ENCODE measurements at regions not wholly inside any gene's neighbourhood (a gene's known extent, or its start where the extent isn't known, plus 50 kb on each side); places are given as distances from the start of the nearest gene placed in this dataset.
A peak's percentile ranks its signal among the peaks of the same experiment; 100 is the strongest.

DNA sequence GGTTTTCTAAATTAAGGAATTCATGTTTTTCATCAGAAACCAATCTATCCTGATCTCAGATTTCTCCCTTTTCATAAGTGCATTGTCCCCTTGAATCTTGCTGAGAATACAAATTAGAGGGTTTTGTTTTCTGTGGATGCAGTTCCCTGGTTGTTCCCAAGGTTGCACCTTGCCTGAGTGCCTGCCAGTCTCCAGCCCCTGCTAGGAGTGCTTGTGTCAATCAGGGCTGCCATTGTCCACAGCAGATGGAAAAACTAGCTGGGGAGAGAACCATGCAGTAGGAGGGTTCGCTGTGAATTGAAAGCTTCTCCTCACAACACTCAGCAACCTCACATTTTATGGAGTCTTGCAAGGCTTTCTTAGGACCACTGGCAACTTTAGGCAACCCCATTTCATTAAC is 210.8 kb upstream of the CTNNB1 start:
- DNase-seq (ENCODE audit: low read depth): no peak

DNA sequence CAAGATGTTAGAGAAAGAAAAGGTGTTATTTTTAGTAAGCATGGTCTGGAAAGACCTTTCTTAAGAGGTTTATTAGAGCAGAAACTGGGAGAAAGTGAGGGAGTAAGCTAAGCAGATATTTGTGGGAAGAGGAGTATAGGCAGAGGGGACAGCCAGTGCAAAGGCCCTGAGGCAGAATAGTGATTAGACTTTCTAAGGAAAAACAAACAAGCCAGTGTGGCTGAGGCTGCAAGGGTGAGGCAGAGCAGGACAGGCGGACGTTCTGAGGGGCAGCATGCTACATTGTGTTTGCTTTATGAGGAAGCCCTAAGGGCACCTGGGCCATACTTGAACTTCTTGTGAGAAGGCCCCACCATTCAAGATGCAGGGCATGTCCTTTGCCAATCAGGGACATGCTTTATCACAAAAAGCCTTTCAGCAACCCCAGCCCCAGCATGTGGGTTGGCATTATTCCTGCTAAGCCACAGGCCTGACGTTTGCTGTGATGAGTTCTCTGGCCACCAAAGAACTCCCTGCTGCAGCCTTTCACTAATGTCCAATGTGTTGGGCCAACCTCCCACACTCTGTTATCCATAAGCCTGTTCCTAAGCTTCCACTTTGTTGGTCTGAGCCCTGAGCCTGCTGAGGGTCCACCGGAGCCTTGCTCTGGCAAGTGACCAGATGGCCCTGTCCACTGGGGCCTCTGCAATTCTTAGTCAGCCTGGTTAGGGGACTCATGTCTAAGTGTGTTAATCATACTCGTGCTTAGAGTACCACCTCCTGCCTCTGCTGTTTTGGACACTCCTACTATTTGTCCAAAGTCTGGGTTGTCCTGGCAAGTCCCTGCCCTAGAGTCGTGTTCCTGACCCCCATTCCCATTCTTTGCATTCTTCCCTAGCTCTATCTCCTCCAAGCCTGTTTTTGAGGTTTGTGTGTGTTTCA is 209.9 kb upstream of the CTNNB1 start:
- DNase-seq (ENCODE audit: low read depth): peak; percentile 17

DNA sequence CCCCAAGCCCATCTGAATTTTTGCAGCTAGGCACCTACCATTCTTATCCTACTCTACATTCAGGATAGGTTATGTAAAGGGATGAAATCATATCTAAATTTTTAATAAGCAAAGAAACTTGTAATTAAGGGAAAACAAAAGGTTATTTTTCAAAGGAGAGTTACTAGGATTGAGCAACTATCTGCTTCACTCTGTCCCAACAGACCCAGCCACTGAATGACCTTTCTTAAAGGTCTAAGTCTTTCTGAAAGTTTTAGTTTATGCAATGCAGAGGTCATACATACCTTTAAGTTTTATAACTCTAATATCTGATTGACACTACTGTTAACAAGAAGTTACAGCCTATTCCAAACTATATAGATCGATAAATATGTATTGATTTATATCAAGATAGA is 209.2 kb upstream of the CTNNB1 start:
- no peak for DNase-seq (ENCODE audit: low read depth)

DNA sequence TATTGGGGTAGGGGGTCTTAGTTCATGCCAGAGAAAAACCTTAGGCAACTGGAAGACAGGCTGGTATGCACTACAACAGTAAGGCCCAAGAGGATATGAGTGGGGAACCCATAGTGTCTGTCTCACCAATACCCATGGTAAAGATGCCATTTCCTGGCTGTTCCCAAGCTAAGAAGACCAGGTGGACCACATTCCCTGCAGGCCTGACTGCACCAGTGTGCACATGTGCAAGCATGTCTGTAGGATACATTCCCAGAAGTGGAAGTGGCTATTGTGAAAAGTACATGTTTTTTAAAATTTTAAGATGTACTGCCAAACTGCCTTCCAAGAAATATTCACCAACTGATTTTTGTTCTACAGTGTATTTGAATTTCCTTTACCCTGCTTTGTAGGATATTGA is 207.3 kb upstream of the CTNNB1 start:
- no peak for DNase-seq (ENCODE audit: low read depth)

DNA sequence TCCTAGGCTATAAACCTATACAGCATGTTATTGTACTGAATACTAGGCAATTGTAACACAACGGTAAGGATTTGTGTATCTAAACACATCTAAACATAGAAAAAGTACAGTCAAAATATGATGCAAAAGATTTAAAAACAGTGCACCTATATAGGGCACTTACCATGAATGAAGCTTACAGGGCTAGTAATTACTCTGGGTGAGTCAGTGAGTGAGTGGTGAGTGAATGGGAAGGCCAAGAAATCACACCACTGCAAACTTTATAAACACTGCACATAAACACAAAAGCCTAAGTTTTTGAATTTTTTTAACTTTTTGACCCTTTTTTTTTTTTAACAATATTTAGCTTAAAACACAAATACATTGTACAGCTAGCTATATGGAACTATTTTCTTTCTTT is 204.7 kb upstream of the CTNNB1 start:
- peak; percentile 21 for DNase-seq (ENCODE audit: low read depth)

DNA sequence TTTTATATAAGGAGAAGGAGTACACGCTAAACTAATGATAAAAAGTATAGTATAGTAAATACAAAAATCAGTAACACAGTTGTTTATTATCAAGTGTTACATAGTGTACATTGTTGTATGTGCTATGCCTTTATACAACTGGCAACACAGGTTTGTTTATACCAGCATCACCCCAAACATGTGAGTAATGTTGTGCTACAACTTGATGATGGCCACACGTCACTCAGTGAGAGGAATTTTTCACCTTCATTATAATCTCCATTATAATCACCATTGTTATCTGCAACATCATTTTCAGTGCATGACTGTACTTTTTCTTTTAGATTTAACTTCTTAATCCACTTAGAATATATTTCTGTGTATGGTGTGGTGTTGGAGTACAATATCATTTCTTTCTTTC is 204.0 kb upstream of the CTNNB1 start:
- DNase-seq (ENCODE audit: low read depth): no peak

DNA sequence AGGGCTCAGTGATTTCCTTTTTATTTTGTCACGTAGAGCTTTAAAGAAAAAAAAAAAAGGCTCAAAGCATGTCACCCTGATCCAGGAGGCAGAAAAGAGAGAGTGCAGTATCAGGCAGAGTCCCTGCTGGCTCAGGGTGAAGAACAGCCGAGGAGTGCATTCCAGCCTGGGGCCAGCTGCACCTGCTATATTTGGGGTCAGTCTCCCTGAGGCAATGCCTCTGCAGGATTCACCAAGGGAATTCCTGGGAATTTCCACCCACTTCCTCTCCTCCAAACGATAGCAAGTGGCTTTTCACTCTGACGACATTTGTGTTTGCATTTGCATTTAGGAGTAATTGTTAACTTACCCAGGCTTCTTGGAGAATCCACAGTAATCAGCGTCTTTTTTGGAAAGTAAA is 202.9 kb upstream of the CTNNB1 start:
- peak; percentile 31 for DNase-seq (ENCODE audit: low read depth)

DNA sequence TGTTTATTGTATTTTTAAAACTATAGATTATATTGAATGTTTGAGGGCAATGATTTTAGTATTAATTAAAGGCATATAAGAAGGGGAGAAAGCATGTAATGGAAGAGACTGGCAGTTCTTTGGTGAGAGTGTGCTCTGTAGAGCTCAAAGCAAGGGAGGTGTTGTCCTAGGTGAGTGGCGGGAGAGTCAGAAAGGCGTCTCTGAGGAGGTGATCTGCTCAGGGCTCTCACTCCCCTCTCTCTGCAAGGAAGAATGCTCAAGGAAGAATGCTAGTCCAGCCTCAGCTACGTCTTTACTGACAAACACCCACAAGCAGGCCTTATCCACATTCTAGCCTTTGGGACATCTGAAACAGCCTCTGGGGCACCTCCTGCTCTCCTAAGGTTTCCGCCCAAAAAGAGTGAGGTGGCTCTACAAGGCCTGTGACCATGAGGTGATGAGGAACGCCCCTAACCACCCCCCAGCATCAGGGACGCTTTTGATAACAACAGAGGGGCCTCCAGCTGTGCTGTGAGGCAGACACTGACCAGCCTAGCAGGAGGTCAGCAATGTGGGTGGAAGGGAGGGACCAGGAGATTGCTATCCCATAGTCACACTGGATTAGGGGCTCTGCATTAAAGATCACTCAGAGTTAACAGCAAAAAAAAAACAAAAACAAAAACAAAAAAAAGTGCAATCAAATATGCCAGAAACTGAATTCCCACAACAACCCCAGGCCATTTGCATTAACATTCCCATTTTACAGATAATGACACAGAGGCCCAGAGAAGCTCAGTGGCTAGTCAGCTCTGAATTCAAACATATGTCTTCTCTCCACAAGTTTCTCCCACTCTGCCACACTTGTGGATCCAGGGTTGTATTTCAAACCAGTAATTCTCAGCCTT is 202.2 kb upstream of the CTNNB1 start:
- no peak for DNase-seq (ENCODE audit: low read depth)

DNA sequence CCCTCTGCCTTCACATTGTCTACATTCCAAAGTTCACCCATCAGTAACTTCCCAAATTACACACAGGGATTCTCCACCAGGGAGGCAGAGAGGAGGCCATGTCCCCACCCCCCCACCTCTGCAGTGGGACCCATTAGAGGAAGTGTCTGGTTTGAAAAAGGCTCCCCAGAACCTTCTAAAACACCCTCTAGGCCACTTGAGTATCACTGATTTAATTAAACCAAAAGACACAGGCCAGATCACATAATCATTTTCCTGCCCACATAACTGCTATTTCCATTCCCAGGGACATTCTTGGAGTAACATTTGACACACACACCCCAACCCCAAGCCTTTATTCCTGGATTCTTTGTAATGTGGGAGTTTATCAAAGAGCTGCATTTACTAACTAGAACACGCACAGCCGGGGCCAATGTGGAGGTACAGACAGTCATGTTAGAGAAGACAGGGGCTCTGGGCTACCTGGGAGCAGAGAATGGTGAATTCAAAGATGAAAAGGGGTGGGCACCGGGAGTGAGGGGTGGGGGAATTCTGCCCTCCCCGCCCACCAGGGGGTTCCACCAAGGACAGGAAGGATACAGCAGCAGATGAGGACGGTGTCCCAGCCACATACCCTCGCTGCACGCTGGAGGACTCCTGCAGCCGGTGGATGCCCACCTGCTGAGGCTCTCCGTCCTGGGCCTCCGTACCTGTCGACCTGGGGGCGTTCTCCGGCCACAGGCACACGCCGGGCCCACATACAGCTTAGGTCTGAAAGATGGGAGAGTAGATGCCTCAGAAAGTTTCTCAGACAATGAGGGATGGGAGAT is 201.4 kb upstream of the CTNNB1 start:
- no peak for DNase-seq (ENCODE audit: low read depth)

DNA sequence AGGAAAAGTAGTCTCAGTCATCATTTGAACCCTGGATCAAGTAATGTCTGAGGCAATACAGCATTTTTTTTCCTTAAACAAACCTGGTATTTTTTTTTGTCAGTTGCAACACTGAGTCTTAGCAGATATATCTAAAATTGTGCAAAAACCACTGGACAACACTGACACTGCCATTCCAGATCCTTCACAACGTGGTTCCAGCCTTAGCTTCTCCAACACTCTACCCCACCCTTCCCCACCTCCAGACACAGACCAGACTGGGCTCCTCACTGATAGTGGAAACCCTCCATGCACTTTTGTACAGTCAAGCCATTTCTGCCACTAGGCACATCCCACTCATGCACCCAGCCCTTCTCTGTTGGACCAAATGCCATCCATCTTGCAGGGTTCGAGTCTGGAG is 199.6 kb upstream of the CTNNB1 start:
- DNase-seq (ENCODE audit: low read depth): no peak

DNA sequence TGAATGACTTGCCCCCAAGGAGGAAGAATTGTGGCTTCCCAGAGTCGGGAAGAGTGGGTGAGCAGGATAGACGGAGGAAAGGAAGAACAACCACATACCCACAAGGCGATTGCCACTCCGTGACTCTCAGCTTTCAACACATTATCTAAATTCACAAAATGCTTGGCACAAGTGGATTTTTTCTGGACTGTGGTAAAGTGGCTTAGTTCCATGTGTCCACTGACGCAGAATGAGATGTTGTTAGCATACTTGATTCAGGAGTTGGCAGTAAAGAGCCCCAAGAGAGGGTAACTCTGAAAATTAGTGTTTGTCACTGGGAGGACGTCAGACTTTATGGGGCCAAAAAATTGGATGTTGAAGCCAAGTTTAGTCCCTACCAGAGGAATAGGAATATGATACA is 198.8 kb upstream of the CTNNB1 start:
- peak; percentile 46 for DNase-seq (ENCODE audit: low read depth)

DNA sequence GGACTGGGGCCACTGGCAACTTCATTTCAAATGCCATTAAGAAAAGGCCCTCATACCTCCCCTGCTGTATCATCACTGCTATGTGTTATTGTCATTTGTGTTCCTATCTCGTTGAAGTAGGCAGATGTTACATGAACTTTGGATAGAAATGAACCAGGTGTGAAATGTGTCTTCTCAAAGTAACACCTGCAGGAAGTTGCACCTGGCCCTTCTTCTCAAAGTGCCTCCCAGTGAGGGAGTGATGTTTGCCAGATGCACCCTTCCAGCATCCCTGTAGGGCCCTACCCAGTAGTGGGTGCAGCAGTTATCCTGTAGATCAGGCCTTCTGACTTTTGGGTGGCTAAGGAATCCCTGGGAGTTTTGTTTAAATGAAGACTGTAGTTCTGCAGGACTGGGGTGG is 197.7 kb upstream of the CTNNB1 start:
- no peak for DNase-seq (ENCODE audit: low read depth)

DNA sequence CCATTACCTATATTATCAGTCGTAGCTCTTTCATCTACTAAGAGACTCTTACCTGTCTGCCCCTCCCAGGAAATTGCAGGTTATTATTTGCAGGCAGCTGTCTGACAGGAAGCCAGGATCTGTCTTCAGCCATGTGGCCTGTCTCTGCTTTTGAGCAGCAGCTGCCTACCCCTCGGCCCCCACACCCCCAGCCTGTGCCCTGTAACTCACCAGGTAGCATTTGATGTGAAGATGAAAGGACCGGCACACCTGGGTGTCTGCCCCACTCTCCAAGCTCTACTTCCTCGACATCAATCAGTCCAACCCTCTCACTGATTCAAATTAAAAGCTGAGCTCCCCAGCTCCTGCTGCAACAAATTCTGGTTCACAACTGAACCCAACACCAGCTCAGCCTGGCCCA is 197.2 kb upstream of the CTNNB1 start:
- no peak for DNase-seq (ENCODE audit: low read depth)

DNA sequence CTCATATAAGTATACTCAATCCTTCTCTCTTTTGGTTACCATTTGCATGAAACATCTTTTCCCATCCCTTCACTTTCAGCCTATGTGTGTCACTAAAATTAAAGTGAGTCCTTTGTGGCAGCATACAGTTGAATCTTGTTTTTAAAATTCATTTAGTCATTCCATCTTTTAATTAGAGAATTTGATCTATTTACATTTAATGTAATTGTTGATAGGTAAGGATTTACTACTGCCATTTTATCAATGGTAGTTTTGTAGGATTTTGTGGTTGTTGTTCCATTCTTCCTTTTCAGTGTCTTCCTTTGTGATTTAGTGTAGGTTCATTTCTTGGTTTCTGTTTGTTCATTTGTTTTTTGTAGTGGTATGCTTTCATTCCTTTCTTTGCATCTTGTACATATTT is 191.9 kb upstream of the CTNNB1 start:
- DNase-seq (ENCODE audit: low read depth): no peak

DNA sequence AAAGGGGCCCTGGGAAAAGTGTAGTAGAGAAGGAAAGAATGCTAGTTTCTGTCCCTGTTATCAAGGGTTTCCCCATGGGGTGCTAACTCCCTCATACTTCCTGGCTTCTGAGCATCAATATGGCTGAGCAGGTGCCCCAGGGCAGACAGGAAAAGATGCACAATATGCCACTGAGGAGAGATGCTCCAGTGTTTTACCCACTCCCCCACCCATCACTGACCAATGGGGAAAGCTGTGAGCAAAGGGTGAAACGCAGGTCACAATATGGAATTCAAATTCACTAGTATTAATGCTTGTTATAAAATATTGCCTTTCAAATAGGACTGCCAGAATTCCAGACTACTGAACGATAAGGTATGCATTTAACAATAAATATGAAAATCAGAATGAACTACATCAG is 187.5 kb upstream of the CTNNB1 start:
- DNase-seq (ENCODE audit: low read depth): no peak

DNA sequence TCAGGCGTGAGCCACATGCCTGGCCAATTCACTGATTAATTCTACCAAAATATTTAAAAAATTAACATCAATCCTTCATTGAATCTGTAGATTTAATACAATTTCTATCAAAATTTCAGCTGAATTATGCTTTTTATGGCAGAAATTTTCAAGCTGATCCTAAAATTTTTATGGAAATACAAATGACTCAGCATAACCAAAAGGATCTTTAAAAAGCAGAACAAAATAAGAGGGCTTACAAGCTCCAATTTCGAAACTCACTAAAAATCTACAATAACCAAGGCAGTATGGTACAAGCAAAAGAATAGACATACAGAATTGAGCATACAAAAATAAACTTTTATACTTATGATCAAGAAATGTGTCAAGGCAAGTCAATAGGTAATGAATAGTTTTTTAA is 180.4 kb upstream of the CTNNB1 start:
- no peak for DNase-seq (ENCODE audit: low read depth)

DNA sequence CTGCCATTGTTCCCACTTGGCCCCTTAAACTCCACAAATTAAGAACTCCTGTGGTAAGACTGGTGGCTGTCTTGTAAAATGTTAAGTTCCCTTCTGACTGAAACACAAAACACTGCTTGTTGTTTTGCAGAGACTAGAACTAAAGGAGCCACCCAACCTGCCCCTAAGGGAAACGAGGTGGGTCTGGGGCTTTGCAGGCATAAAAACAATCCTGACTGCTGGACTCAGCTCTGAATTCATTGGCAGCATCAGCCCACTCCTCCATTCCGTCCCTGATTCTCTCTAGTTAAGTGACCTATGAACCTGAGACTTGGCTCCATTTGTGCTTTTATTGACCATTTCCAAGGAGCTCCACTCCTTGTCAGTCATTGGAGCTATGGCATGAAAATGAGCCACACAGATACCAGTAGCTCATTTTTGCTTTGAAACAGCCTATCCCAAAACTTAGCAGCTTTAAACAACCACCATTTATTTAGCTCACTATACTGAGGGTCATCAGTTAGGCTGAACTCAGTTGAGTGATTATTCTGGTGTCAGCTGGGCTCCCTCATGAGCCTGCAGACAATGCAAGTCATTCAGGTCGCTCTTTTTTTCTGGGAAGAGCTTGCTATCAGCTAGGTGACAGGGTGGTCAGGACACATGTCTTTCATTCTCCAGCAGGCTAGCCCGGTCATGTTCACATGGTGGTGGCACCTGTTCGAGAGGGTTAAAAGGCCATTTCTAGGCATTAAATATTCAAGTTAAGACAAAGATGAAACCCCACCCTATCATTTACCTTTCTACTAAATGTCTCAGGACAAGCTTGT is 175.1 kb upstream of the CTNNB1 start:
- no peak for DNase-seq (ENCODE audit: low read depth)

DNA sequence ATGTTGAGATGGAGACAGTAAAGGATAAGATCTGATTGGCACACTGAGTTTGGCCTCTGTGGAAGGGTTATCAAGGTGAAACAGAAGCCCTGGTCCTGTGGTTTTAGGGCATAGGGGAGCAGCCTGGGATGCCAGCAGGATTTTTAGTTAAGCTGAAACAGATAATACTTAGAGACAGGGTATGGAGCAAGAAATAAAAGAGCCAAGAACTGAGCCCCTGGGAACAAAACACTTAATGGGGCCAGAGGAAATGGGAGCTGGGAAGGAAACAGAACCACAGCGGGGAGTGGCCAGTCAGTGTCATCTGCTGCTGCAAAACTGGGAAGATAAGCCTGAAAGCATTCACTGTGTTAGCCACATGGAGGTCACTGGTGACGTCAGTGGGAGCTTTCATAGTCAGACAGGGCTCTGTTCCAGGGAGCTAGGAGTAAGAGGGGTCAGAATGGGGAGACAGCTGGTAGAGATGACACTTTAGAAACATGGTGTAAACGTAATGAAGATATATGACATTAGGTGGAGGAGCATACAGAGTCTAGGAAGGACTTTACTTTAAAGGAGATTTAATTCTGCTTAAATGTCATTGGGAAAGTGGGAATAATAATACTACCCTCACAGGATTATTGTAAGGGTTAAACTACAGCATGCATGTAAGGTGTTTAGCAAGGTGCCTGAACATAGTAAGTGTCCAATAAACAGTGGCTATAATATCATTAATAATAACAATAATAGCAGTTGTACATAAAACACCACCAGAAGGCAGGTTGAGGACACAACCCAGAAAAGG is 172.7 kb upstream of the CTNNB1 start:
- DNase-seq (ENCODE audit: low read depth): peak; percentile 86

DNA sequence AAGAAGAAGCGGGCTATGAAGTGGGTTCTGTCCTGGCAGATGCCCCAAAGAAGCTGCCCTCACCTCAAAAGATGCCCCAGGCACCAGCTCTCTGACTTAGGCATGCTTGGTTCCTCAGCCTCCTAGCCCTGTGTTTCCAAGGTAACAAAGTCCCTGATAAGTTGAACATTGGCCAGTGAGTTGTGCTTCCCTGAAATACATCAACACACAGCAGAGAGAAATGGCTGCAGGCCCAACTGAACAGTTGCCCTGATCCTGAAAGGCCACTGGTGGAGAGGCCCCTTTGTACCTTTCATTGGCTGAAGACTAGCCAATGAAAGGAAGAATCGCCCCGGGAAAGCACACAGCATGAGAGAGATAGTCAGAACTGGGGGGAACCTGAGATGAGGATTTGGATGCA is 169.9 kb upstream of the CTNNB1 start:
- DNase-seq (ENCODE audit: low read depth): no peak

DNA sequence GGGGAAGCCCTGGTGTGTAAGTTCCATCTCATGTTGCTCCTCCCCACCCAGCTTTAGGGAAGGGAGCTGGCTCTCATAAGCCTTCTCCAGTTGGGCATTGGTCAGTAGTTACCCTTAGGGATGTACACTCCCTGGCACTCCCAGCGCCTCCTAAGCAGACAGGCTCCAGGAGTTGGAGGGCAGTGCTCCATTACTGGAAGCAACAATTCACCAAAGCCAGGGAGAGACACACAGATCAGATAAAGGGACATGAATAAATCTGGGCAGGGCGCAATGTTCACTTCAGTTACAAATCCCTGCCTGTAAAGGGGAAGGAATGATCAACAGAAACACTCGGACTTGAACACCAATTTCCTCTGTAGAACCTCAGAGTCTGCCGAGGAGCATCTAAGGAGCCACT is 169.1 kb upstream of the CTNNB1 start:
- DNase-seq (ENCODE audit: low read depth): no peak
